ENCODE measurements at regions not wholly inside any gene's neighbourhood (a gene's known extent, or its start where the extent isn't known, plus 50 kb on each side); places are given as distances from the start of the nearest gene placed in this dataset.

DNA sequence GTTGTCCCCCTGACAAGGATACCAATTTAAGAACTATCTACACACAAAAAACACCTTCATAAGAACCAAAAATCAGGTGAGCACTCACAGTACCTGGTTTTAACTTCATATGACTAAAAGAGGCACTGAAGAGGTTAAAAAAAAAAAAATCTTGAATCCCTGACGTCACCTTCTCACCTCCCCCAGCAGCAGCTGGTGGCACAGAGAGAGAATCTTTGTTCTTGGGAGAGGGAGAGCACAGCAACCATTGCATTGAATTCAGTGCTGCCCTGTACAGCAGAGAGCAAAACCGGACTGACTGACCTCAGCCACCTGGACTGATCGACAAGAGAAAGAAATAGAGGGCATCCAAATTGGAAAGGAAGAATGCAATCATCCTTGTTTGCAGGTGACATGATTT lies 566.0 kb downstream of the TMX3 start:
- H3K27ac ChIP-seq = no peak overlapping the region
- no peaks in the 10 kb centered on the region for H3K36me3 ChIP-seq
- ATAC-seq = no peak
- H3K4me1 ChIP-seq = no peaks in the 10 kb centered on the region
- TF ChIP-seq CTCF (IDR thresholded peaks at IDR 0.05) = no peak
- TF ChIP-seq POLR2A (IDR thresholded peaks at IDR 0.05) = no peak
- TF ChIP-seq POLR2AphosphoS5 (IDR thresholded peaks at IDR 0.05) = no peak
- no peak for TF ChIP-seq EP300 (IDR thresholded peaks at IDR 0.05)
- H3K27me3 ChIP-seq = no peaks in the 10 kb centered on the region
- whole genome bisulfite sequencing, 2 donors (ENCODE audit: low coverage in 1 of 2) = 20 to 29% methylated on average over 1 to 2 of the region's 3 CpGs
- H3K9me3 ChIP-seq = no peaks in the 10 kb centered on the region
- no peak overlapping the region for H3K4me3 ChIP-seq

GRCh38 chr18:68147728-68148127 lies 567.2 kb downstream of the TMX3 start:
- H3K36me3 ChIP-seq = no peaks in the 10 kb centered on the region
- no peaks in the 10 kb centered on the region for H3K9me3 ChIP-seq
- no peak for ATAC-seq
- no peaks in the 10 kb centered on the region for H3K27me3 ChIP-seq
- no peak overlapping the region for H3K4me3 ChIP-seq
- no peaks in the 10 kb centered on the region for H3K4me1 ChIP-seq
- TF ChIP-seq POLR2AphosphoS5 (IDR thresholded peaks at IDR 0.05) = no peak
- no peak for TF ChIP-seq CTCF (IDR thresholded peaks at IDR 0.05)
- no peak for TF ChIP-seq POLR2A (IDR thresholded peaks at IDR 0.05)
- TF ChIP-seq EP300 (IDR thresholded peaks at IDR 0.05) = no peak
- 73 to 80% methylated on average over 2 of the region's 2 CpGs for WGBS, 2 donors (ENCODE audit: low coverage in 1 of 2)
- H3K27ac ChIP-seq = no peak overlapping the region

- Histone ChIP-seq H3K27me3 (no peaks in the 10 kb centered on the region), H3K4me1 (no peaks in the 10 kb centered on the region), H3K9me3 (no peaks in the 10 kb centered on the region), H3K4me3 (no peak overlapping the region), H3K27ac (no peak overlapping the region), H3K36me3 (no peaks in the 10 kb centered on the region)
- WGBS, 2 donors (ENCODE audit: low coverage in 1 of 2) = 31 to 74% methylated on average over 1 of the region's 1 CpG
- no peak for ATAC-seq
- no peak for TF ChIP-seq EP300 (IDR thresholded peaks at IDR 0.05)
- no peak for TF ChIP-seq CTCF (IDR thresholded peaks at IDR 0.05)
- TF ChIP-seq POLR2A (IDR thresholded peaks at IDR 0.05) = no peak
- TF ChIP-seq POLR2AphosphoS5 (IDR thresholded peaks at IDR 0.05) = no peak
Measured at GRCh38 chr18:68121826-68122225, 593.1 kb downstream of the TMX3 start.

DNA sequence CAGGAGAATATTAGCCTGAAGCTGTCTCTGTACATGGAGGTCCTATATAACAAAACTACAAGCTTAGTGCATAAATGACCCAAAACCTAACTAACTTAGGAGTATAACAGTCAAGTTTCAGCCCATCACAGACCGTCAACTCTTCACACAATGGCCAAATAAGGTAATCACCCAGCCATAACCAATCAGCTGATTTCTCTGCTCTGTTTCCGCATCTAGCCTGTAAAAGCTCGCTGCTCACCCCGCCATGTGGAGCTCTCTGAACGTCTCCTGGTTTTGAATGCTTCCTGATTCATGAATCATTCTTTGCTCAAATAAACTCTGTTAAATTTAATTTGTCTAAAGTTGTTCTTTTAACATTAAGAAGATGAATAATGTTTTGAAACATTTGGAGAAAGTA lies 593.6 kb downstream of the TMX3 start:
- TF ChIP-seq EP300 (IDR thresholded peaks at IDR 0.05) = no peak
- TF ChIP-seq POLR2AphosphoS5 (IDR thresholded peaks at IDR 0.05) = no peak
- TF ChIP-seq CTCF (IDR thresholded peaks at IDR 0.05) = no peak
- no peak for TF ChIP-seq POLR2A (IDR thresholded peaks at IDR 0.05)
- H3K4me3 ChIP-seq = no peak overlapping the region
- H3K4me1 ChIP-seq = no peaks in the 10 kb centered on the region
- H3K27ac ChIP-seq = no peak overlapping the region
- no peaks in the 10 kb centered on the region for H3K27me3 ChIP-seq
- no peaks in the 10 kb centered on the region for H3K9me3 ChIP-seq
- H3K36me3 ChIP-seq = no peaks in the 10 kb centered on the region
- WGBS, 2 donors (ENCODE audit: low coverage in 1 of 2) = 55 to 56% methylated on average over 5 of the region's 5 CpGs
- ATAC-seq = no peak

DNA sequence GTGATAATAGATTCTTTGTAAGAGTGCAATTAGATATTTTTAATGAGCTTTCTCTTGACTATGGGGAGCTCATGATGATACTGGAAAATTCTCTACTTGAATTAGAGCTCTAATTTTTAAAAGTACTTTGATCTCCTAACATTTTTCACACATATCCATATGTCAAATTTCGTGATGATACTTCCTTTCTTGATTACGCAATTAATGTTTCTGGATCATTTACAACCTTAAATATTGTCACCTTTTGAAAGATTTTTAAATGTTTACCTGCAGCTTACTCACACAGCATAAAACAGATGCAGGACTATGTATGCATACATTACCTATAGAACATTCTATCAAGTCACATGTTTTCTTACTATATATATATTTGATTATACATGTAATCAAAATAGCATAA lies 598.5 kb upstream of the DSEL start:
- no peak for TF ChIP-seq CTCF (IDR thresholded peaks at IDR 0.05)
- TF ChIP-seq POLR2AphosphoS5 (IDR thresholded peaks at IDR 0.05) = no peak
- no peak for TF ChIP-seq POLR2A (IDR thresholded peaks at IDR 0.05)
- no peak for TF ChIP-seq EP300 (IDR thresholded peaks at IDR 0.05)
- Histone ChIP-seq H3K4me3 (no peak overlapping the region), H3K36me3 (no peaks in the 10 kb centered on the region), H3K27me3 (no peaks in the 10 kb centered on the region), H3K27ac (no peak overlapping the region), H3K9me3 (no peaks in the 10 kb centered on the region), H3K4me1 (no peaks in the 10 kb centered on the region)
- ATAC-seq = no peak
- WGBS, 2 donors (ENCODE audit: low coverage in 1 of 2) = 90 to 100% methylated on average over 2 of the region's 2 CpGs
